Heart left ventricle (tissue), 13 donors: ENCODE measurements at regions not wholly inside any gene's neighbourhood (a gene's known extent, or its start where the extent isn't known, plus 50 kb on each side); places are given as distances from the start of the nearest gene placed in this dataset.

Experiments used
- CTCF ChIP-seq, 12 donors: fragments of 200-600 bp; sonication (generic) in 4 of 12; IDR thresholded peaks; one replicate each; pipeline versions ENCODE4 v1.5.0 to v1.8.0; 2018 to 2022; ENCODE audit warnings: antibody characterized with exemption in 12 of 12, mild to moderate bottlenecking in 5 of 12
- POLR2A ChIP-seq, 2 donors: fragments of 450-650 bp; IDR thresholded peaks; one replicate each; pipeline ENCODE4 v1.6.1; 2017; ENCODE audit warnings: antibody characterized with exemption in 2 of 2, mild to moderate bottlenecking in 2 of 2, moderate library complexity in 2 of 2
- donor health status: ischemic (EF 13 %, LVEDD 7.1; RV severe dilation, severe dysfunction).
- donor health status: DM: no; HTN: yes; CAD: no.
- donor health status: DM: no; HTN: no; CAD: no.
- donor health status: ischemic (EF 25% LVEDD 6.9; RV normal size, moderate dysfunction).
- donor health status: ischemic (EF 25% LVEDD 5.7; RV mildly dilated, moderate dysfunction).
- donor health status: ischemic (EF 35%, LVEDD 5.7; RV mildly dilated, moderate dysfunction).
- donor health status: nonischemic (EF 11% LVEDD 7.7; RV severe dilation, severe dysfunction).
- donor health status: DM: yes; HTN: yes; CAD: no.
- donor health status: PGD.
- donor health status: ischemic (EF 29% LVEDD 5.4; RV normal size, mild dysfunction).
- donor health status: nonischemic (EF 23%, LVEDD 6.1; RV moderate dilation, normal function).

- no peak for TF ChIP-seq POLR2A (IDR thresholded peaks at IDR 0.05)
- TF ChIP-seq CTCF (IDR thresholded peaks at IDR 0.05), result no peak
Observed at GRCh38 chr2:17270894-17271293, 247.3 kb downstream of the RAD51AP2 start.
